ENCODE measurements at regions not wholly inside any gene's neighbourhood (a gene's known extent, or its start where the extent isn't known, plus 50 kb on each side); places are given as distances from the start of the nearest gene placed in this dataset.

- intact Hi-C loops (cut with DNase I) = no loop called here
- Histone ChIP-seq H3K36me3 (no peaks in the 10 kb centered on the region), H3K4me3 (no peak overlapping the region), H3K9me3 (no peaks in the 10 kb centered on the region), H3K27ac (no peak overlapping the region), H3K4me1 (ENCODE audit: insufficient read depth) (no peaks in the 10 kb centered on the region), H3K27me3 (no peaks in the 10 kb centered on the region)
- 84 to 90% (median 88%) methylated on average over 4 of the region's 4 CpGs for WGBS, 3 donors
- TF ChIP-seq EP300 (IDR thresholded peaks at IDR 0.05) (no peak), POLR2A (IDR thresholded peaks at IDR 0.05) (no peak), CTCF (IDR thresholded peaks at IDR 0.05) (no peak)
- DNase-seq = no peak
These were observed 147.8 kb downstream of the SLITRK6 start for GRCh38 chr13:85651440-85651839.

- H3K4me3 ChIP-seq = no peak overlapping the region
- TF ChIP-seq POLR2A (IDR thresholded peaks at IDR 0.05) = no peak
- TF ChIP-seq CTCF (IDR thresholded peaks at IDR 0.05) = no peak
- no peak for TF ChIP-seq EP300 (IDR thresholded peaks at IDR 0.05)
- no peaks in the 10 kb centered on the region for H3K4me1 ChIP-seq (ENCODE audit: insufficient read depth)
- no peak for DNase-seq
- H3K9me3 ChIP-seq = no peaks in the 10 kb centered on the region
- intact Hi-C loops (cut with DNase I) = no loop called here
- H3K27ac ChIP-seq = no peak overlapping the region
- H3K36me3 ChIP-seq = no peaks in the 10 kb centered on the region
- WGBS, 3 donors = 96 to 100% (median 96%) methylated on average over 2 of the region's 2 CpGs
- H3K27me3 ChIP-seq = no peaks in the 10 kb centered on the region
These were observed 148.6 kb downstream of the SLITRK6 start for GRCh38 chr13:85650613-85651012.

- no peak overlapping the region for H3K4me3 ChIP-seq
- 81 to 86% (median 83%) methylated on average over 3 of the region's 3 CpGs for WGBS, 3 donors
These were observed 158.5 kb downstream of the SLITRK6 start for GRCh38 chr13:85640727-85641126.

GRCh38 chr13:85638815-85639393, 160.3 kb downstream of the SLITRK6 start:
- Histone ChIP-seq H3K4me1 (ENCODE audit: insufficient read depth) (no peaks in the 10 kb centered on the region), H3K27me3 (no peaks in the 10 kb centered on the region), H3K4me3 (no peak overlapping the region), H3K27ac (no peak overlapping the region), H3K36me3 (no peaks in the 10 kb centered on the region), H3K9me3 (no peaks in the 10 kb centered on the region)
- WGBS, 3 donors = 81 to 86% (median 84%) methylated on average over 6 to 12 of the region's 12 CpGs
- no peak for TF ChIP-seq EP300 (IDR thresholded peaks at IDR 0.05)
- TF ChIP-seq POLR2A (IDR thresholded peaks at IDR 0.05) = no peak
- no peak for TF ChIP-seq CTCF (IDR thresholded peaks at IDR 0.05)
- intact Hi-C loops (cut with DNase I) = no loop called here
- no peak for DNase-seq

More at GRCh38 chr13:85640727-85641126, 158.5 kb downstream of the SLITRK6 start:
- no peaks in the 10 kb centered on the region for H3K4me1 ChIP-seq (ENCODE audit: insufficient read depth)
- TF ChIP-seq CTCF (IDR thresholded peaks at IDR 0.05) = no peak
- no peak for TF ChIP-seq POLR2A (IDR thresholded peaks at IDR 0.05)
- TF ChIP-seq EP300 (IDR thresholded peaks at IDR 0.05) = no peak
- intact Hi-C loops (cut with DNase I) = no loop called here
- DNase-seq = no peak
- no peak overlapping the region for H3K27ac ChIP-seq
- H3K27me3 ChIP-seq = no peaks in the 10 kb centered on the region
- no peaks in the 10 kb centered on the region for H3K9me3 ChIP-seq
- no peaks in the 10 kb centered on the region for H3K36me3 ChIP-seq
